CD14-positive monocyte (primary cell): ENCODE measurements at regions not wholly inside any gene's neighbourhood (a gene's known extent, or its start where the extent isn't known, plus 50 kb on each side); places are given as distances from the start of the nearest gene placed in this dataset.

ENCODE experiments used
- DNase-seq, 3 donors: peaks; one replicate each; pipeline ENCODE4 v3.0.0-alpha.2; 2011 to 2022
- H2AFZ ChIP-seq: 2 replicates; pipeline ENCODE4 v1.6.0; 2012; ENCODE audit warnings: mild to moderate bottlenecking, low read depth, low read length, inconsistent platforms; ENCODE audit not compliant: insufficient read depth, poor library complexity, severe bottlenecking
- H3K27ac ChIP-seq, 2 donors: 1 replicate in 1 of 2; 2 replicates in 1 of 2; pipeline ENCODE4 v1.5.1; 2012 to 2013; ENCODE audit warnings: low read length in 2 of 2, control low read depth in 1 of 2, inconsistent platforms in 1 of 2, low read depth in 1 of 2, mild to moderate bottlenecking in 1 of 2
- H3K27me3 ChIP-seq, 2 donors: one replicate each; pipeline versions ENCODE4 v1.6.0 to v1.6.1; 2011 to 2013; ENCODE audit warnings: low read length in 2 of 2; ENCODE audit not compliant: control insufficient read depth in 2 of 2, insufficient read depth in 2 of 2
- H3K36me3 ChIP-seq, 2 donors: replicated peaks in 1 of 2; 1 replicate in 1 of 2; 2 replicates in 1 of 2; pipeline versions ENCODE4 v1.5.1 to v1.6.1; 2012 to 2013; ENCODE audit warnings: low read length in 2 of 2, control low read depth in 1 of 2, inconsistent platforms in 1 of 2, mild to moderate bottlenecking in 1 of 2; ENCODE audit not compliant: insufficient read depth in 2 of 2, control insufficient read depth in 1 of 2
- H3K4me1 ChIP-seq, 2 donors: 1 replicate in 1 of 2; 2 replicates in 1 of 2; pipeline versions ENCODE4 v1.5.1 to v1.6.1; 2012 to 2013; ENCODE audit warnings: low read length in 2 of 2, control low read depth in 1 of 2, inconsistent platforms in 1 of 2, mild to moderate bottlenecking in 1 of 2, moderate library complexity in 1 of 2; ENCODE audit not compliant: insufficient read depth in 2 of 2, control insufficient read depth in 1 of 2
- H3K4me2 ChIP-seq: replicated peaks from 2 replicates; pipeline ENCODE3; 2012; ENCODE audit warnings: low read length, moderate library complexity, mild to moderate bottlenecking; ENCODE audit not compliant: poor library complexity, severe bottlenecking; ENCODE audit errors: extremely low read depth
- H3K4me3 ChIP-seq, 3 experiments: fragments of 200-600 bp in 1 of 3; sonication (generic) in 1 of 3; replicated peaks in 1 of 3; 1 replicate in 2 of 3; 2 replicates in 1 of 3; pipeline ENCODE4 v1.5.1; 2011 to 2013; ENCODE audit warnings: low read length in 3 of 3, mild to moderate bottlenecking in 3 of 3, control low read depth in 2 of 3, low read depth in 2 of 3, inconsistent platforms in 1 of 3, moderate library complexity in 1 of 3
- H3K79me2 ChIP-seq: 2 replicates; pipeline ENCODE4 v1.6.0; 2012; ENCODE audit warnings: mild to moderate bottlenecking, control low read depth, inconsistent platforms, low read length, moderate library complexity; ENCODE audit not compliant: insufficient read depth
- H3K9ac ChIP-seq: 2 replicates; pipeline ENCODE4 v1.6.0; 2017; ENCODE audit warnings: low read length, mild to moderate bottlenecking; ENCODE audit not compliant: insufficient read depth, poor library complexity, severe bottlenecking
- H3K9me3 ChIP-seq, 2 donors: replicated peaks in 1 of 2; 1 replicate in 1 of 2; 2 replicates in 1 of 2; pipeline versions ENCODE4 v1.5.1 to v1.6.1; 2012 to 2013; ENCODE audit warnings: low read length in 2 of 2, control low read depth in 1 of 2; ENCODE audit not compliant: control insufficient read depth in 1 of 2, insufficient read depth in 1 of 2
- H4K20me1 ChIP-seq: 2 replicates; pipeline ENCODE4 v1.6.0; 2012; ENCODE audit warnings: mild to moderate bottlenecking, low read length, control low read depth, moderate library complexity; ENCODE audit not compliant: insufficient read depth
- H3K27ac Mint-ChIP-seq, 7 donors: one replicate each; pipeline ENCODE4 v1.8.0; 2020; ENCODE audit warnings: mild to moderate bottlenecking in 7 of 7, mixed read lengths in 7 of 7, moderate library complexity in 6 of 7, inconsistent platforms in 2 of 7
- H3K27me3 Mint-ChIP-seq, 3 donors: one replicate each; pipeline ENCODE4 v1.8.0; 2021 to 2022; ENCODE audit warnings: low read depth in 3 of 3, mild to moderate bottlenecking in 3 of 3, mixed read lengths in 3 of 3, moderate library complexity in 3 of 3, inconsistent platforms in 1 of 3
- H3K36me3 Mint-ChIP-seq, 2 donors: one replicate each; pipeline ENCODE4 v1.8.0; 2020; ENCODE audit warnings: mixed read lengths in 2 of 2, inconsistent platforms in 1 of 2, mild to moderate bottlenecking in 1 of 2
- H3K4me1 Mint-ChIP-seq: one replicate; pipeline ENCODE4 v1.8.0; 2020; ENCODE audit warnings: mild to moderate bottlenecking, mixed read lengths
- H3K4me3 Mint-ChIP-seq, 2 donors: one replicate each; pipeline ENCODE4 v1.8.0; 2020; ENCODE audit warnings: mild to moderate bottlenecking in 2 of 2, mixed read lengths in 2 of 2, moderate library complexity in 1 of 2
- H3K9me3 Mint-ChIP-seq, 7 donors: one replicate each; pipeline ENCODE4 v1.8.0; 2020 to 2022; ENCODE audit warnings: mixed read lengths in 7 of 7, mild to moderate bottlenecking in 6 of 7, moderate library complexity in 6 of 7, inconsistent platforms in 2 of 7
- WGBS: methylation state at CpG from one replicate; pipeline ENCODE4 v1.1.5; 2013; ENCODE audit warnings: missing lambda C conversion rate; ENCODE audit not compliant: insufficient coverage; 5-methylcytosine and 5-hydroxymethylcytosine counted together
- intact Hi-C, 2 donors: fragments of 100-400 bp; cut with micrococcal nuclease; formaldehyde crosslinking; loops; one replicate each; pipeline versions ENCODE4 v1.15.0 to v1.15.1; 2023
- TF ChIP-seq, protein P1 (sequence below): fragments of 200-600 bp; IDR thresholded peaks from one replicate; pipeline ENCODE4 v1.8.0; 2022; ENCODE audit warnings: antibody characterized with exemption, mild to moderate bottlenecking

DNA sequence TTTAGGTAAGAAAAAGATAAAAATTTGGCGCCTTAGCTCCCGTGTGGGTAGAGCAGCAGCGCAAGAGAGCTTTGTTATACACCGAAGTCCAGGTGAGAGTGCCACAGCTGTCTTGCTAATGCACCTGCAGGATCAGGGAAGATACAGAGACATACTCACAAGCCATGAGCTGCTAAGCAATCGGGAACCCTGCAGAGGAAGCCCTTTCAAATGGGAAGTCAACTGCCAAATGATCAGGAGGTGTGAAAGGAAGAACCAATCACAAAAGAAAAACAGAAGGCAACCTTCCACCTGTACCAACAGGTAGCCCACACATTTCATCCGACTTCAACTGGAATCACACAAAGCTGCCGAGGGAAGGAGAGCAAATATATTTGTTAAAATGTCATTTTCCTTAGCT is 610.5 kb upstream of the PFKP start:
- H3K4me2 ChIP-seq, result no peak overlapping the region
- no peaks in the 10 kb centered on the region for H3K36me3 Mint-ChIP-seq
- no peaks in the 10 kb centered on the region for H3K4me1 ChIP-seq
- no peak overlapping the region for H2AFZ ChIP-seq
- TF ChIP-seq, protein P1, sequence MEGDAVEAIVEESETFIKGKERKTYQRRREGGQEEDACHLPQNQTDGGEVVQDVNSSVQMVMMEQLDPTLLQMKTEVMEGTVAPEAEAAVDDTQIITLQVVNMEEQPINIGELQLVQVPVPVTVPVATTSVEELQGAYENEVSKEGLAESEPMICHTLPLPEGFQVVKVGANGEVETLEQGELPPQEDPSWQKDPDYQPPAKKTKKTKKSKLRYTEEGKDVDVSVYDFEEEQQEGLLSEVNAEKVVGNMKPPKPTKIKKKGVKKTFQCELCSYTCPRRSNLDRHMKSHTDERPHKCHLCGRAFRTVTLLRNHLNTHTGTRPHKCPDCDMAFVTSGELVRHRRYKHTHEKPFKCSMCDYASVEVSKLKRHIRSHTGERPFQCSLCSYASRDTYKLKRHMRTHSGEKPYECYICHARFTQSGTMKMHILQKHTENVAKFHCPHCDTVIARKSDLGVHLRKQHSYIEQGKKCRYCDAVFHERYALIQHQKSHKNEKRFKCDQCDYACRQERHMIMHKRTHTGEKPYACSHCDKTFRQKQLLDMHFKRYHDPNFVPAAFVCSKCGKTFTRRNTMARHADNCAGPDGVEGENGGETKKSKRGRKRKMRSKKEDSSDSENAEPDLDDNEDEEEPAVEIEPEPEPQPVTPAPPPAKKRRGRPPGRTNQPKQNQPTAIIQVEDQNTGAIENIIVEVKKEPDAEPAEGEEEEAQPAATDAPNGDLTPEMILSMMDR, result no peak
- DNase-seq, result no peak
- peaks cover 5 to 10% of the 10 kb centered on the region in 2 donors for H3K9me3 ChIP-seq
- no peaks in the 10 kb centered on the region for H3K4me1 Mint-ChIP-seq
- H4K20me1 ChIP-seq, result no peaks in the 10 kb centered on the region
- H3K4me3 ChIP-seq, result no peak overlapping the region
- H3K36me3 ChIP-seq, result no peaks in the 10 kb centered on the region
- peaks cover 0 to 11% (median 5%) of the 10 kb centered on the region in 7 donors for H3K9me3 Mint-ChIP-seq
- no peak overlapping the region for H3K4me3 Mint-ChIP-seq
- no peak overlapping the region for H3K9ac ChIP-seq
- intact Hi-C loops, result no loop called here
- H3K27ac Mint-ChIP-seq, result no peak overlapping the region
- WGBS, result 68% methylated on average over 5 of the region's 7 CpGs
- no peaks in the 10 kb centered on the region for H3K27me3 ChIP-seq
- no peak overlapping the region for H3K27ac ChIP-seq
- H3K79me2 ChIP-seq, result no peaks in the 10 kb centered on the region
- H3K27me3 Mint-ChIP-seq, result no peaks in the 10 kb centered on the region

DNA sequence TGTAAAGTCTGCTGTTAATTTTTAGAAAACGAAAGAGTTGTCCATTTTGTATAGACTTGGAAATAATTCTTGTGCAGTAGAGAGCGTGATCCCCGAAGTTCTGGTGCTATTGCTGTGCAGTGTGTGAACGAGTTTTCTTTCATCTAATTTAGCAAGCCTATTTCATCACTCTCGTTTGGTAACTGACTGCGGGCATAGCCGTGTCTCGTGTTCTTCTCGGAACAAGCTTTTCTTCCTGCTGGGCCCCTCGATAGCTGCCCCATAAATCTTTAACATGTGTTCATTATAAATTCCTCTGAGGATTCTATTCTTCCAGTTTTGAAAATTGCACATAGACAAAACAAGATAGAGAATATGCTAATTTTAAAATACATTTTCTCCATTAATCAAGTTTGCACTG is 622.0 kb upstream of the PFKP start:
- H3K4me1 Mint-ChIP-seq, result no peaks in the 10 kb centered on the region
- Histone ChIP-seq H3K27ac (no peak overlapping the region), H3K36me3 (no peaks in the 10 kb centered on the region), H4K20me1 (no peaks in the 10 kb centered on the region), H3K4me2 (no peak overlapping the region), H3K4me1 (no peaks in the 10 kb centered on the region), H2AFZ (no peak overlapping the region), H3K9me3 (peaks cover 5 to 6% of the 10 kb centered on the region in 2 donors), H3K4me3 (no peak overlapping the region), H3K27me3 (no peaks in the 10 kb centered on the region), H3K79me2 (no peaks in the 10 kb centered on the region), H3K9ac (no peak overlapping the region)
- no peak for DNase-seq
- H3K36me3 Mint-ChIP-seq, result no peaks in the 10 kb centered on the region
- H3K9me3 Mint-ChIP-seq, result peaks cover 0 to 3% (median 3%) of the 10 kb centered on the region in 7 donors
- WGBS, result 92% methylated on average over 5 of the region's 10 CpGs
- no peak overlapping the region for H3K4me3 Mint-ChIP-seq
- intact Hi-C loops, result no loop called here
- TF ChIP-seq, protein P1, result no peak
- H3K27ac Mint-ChIP-seq, result no peak overlapping the region
- H3K27me3 Mint-ChIP-seq, result peaks cover 1 to 3% (median 2%) of the 10 kb centered on the region in 3 donors
